WERI-Rb-1 (cell line): ENCODE measurements at regions not wholly inside any gene's neighbourhood (a gene's known extent, or its start where the extent isn't known, plus 50 kb on each side); places are given as distances from the start of the nearest gene placed in this dataset.

Experiments
- DNase-seq: peaks from one replicate; pipeline ENCODE4 v3.0.0-alpha.2; 2020
- H3K27ac ChIP-seq: fragments of 250-450 bp; sonication (Bioruptor Pico); 2 replicates; pipeline ENCODE4 v1.5.1; 2020; ENCODE audit warnings: mild to moderate bottlenecking, moderate library complexity
- H3K27me3 ChIP-seq: fragments of 250-450 bp; sonication (Bioruptor Pico); 2 replicates; pipeline ENCODE4 v1.5.1; 2021; ENCODE audit warnings: mild to moderate bottlenecking, low read depth, moderate library complexity; ENCODE audit not compliant: insufficient read depth, severe bottlenecking
- H3K36me3 ChIP-seq: fragments of 250-450 bp; sonication (Bioruptor Pico); 2 replicates; pipeline ENCODE4 v1.5.1; 2020; ENCODE audit warnings: mild to moderate bottlenecking, moderate library complexity
- H3K4me3 ChIP-seq: 2 replicates; pipeline ENCODE4 v1.5.1; 2011; ENCODE audit warnings: low read depth, mild to moderate bottlenecking, control low read depth, low read length
- H3K9me3 ChIP-seq: fragments of 250-450 bp; sonication (Bioruptor Pico); 2 replicates; pipeline ENCODE4 v1.5.1; 2021; ENCODE audit warnings: mild to moderate bottlenecking, moderate library complexity; ENCODE audit not compliant: severe bottlenecking
- CTCF ChIP-seq: IDR thresholded peaks from 2 replicates; pipeline ENCODE4 v1.5.1; 2011; ENCODE audit warnings: low read depth, mild to moderate bottlenecking, control low read depth, inconsistent platforms, low read length

- no peak for TF ChIP-seq CTCF
- Histone ChIP-seq H3K27ac (no peak overlapping the region), H3K27me3 (no peaks in the 10 kb centered on the region), H3K9me3 (no peaks in the 10 kb centered on the region), H3K36me3 (no peaks in the 10 kb centered on the region), H3K4me3 (no peak overlapping the region)
- DNase-seq = no peak
These were observed 437.1 kb upstream of the PMFBP1 start for GRCh38 chr16:72609066-72609465.

- H3K27ac ChIP-seq = no peak overlapping the region
- no peak overlapping the region for H3K4me3 ChIP-seq
- H3K9me3 ChIP-seq = no peaks in the 10 kb centered on the region
- TF ChIP-seq CTCF = no peak
- DNase-seq = no peak
- no peaks in the 10 kb centered on the region for H3K36me3 ChIP-seq
- no peaks in the 10 kb centered on the region for H3K27me3 ChIP-seq
These were observed 432.4 kb upstream of the PMFBP1 start for GRCh38 chr16:72604375-72604774.

- TF ChIP-seq CTCF = no peak
- Histone ChIP-seq H3K9me3 (no peaks in the 10 kb centered on the region), H3K36me3 (no peaks in the 10 kb centered on the region), H3K4me3 (no peak overlapping the region), H3K27me3 (no peaks in the 10 kb centered on the region), H3K27ac (no peak overlapping the region)
- no peak for DNase-seq
These were observed 430.5 kb upstream of the PMFBP1 start for GRCh38 chr16:72602499-72602898.

GRCh38 chr16:72598696-72599095 is 426.7 kb upstream of the PMFBP1 start:
- Histone ChIP-seq H3K36me3 (no peaks in the 10 kb centered on the region), H3K27me3 (no peaks in the 10 kb centered on the region), H3K4me3 (no peak overlapping the region), H3K27ac (no peak overlapping the region), H3K9me3 (no peaks in the 10 kb centered on the region)
- no peak for DNase-seq
- no peak for TF ChIP-seq CTCF

GRCh38 chr16:72597938-72598337 is 426.0 kb upstream of the PMFBP1 start:
- Histone ChIP-seq H3K27ac (no peak overlapping the region), H3K36me3 (no peaks in the 10 kb centered on the region), H3K4me3 (no peak overlapping the region), H3K27me3 (no peaks in the 10 kb centered on the region), H3K9me3 (no peaks in the 10 kb centered on the region)
- no peak for DNase-seq
- no peak for TF ChIP-seq CTCF

GRCh38 chr16:72596373-72596772 is 424.4 kb upstream of the PMFBP1 start:
- Histone ChIP-seq H3K9me3 (no peaks in the 10 kb centered on the region), H3K27me3 (no peaks in the 10 kb centered on the region), H3K36me3 (no peaks in the 10 kb centered on the region), H3K27ac (no peak overlapping the region), H3K4me3 (no peak overlapping the region)
- DNase-seq = no peak
- TF ChIP-seq CTCF = no peak
